ENCODE measurements at regions not wholly inside any gene's neighbourhood (a gene's known extent, or its start where the extent isn't known, plus 50 kb on each side); places are given as distances from the start of the nearest gene placed in this dataset.

GRCh38 chr12:114030451-114030850, 64.3 kb upstream of the RBM19 start:
- peaks cover 5% of the 10 kb centered on the region for H3K9me3 ChIP-seq (ENCODE audit: control insufficient read depth, low read depth, low read length)
- no peak overlapping the region for H3T11ph ChIP-seq (ENCODE audit: low read length)
- no peak overlapping the region for H2AK5ac ChIP-seq (ENCODE audit: insufficient read length, low read length)
- H3K79me1 ChIP-seq (ENCODE audit: insufficient read depth, low read depth, low read length, poor library complexity, severe bottlenecking), result no peaks in the 10 kb centered on the region
- H3K9me3 Mint-ChIP-seq, result peaks cover 4 to 9% of the 10 kb centered on the region in 2 experiments; a peak in 4 of 5 replicates
- no peak overlapping the region for H3K4me3 Mint-ChIP-seq
- no peaks in the 10 kb centered on the region for H3K27me3 ChIP-seq (ENCODE audit: insufficient read depth, low read length)
- no CpG with 5 or more reads among the region's 4 CpGs for WGBS (ENCODE audit: extremely low coverage, insufficient read length, low lambda C conversion rate)
- H4K91ac ChIP-seq (ENCODE audit: insufficient read length, low read depth, low read length), result no peak overlapping the region
- 0 out of 7 replicates have a peak, but pooled peaks cover 0 to 4% (median 0%) of the 10 kb centered on the region in 3 experiments for H3K36me3 Mint-ChIP-seq (ENCODE audit: insufficient read depth in 1 of 3, low read depth in 3 of 3)
- no peak overlapping the region for H3K9ac ChIP-seq (ENCODE audit: extremely low read depth, insufficient read length, low read length)
- no peak overlapping the region for H2BK15ac ChIP-seq (ENCODE audit: low read depth, low read length)
- no peaks in the 10 kb centered on the region for H3K79me2 ChIP-seq (ENCODE audit: insufficient read depth, low read length)
- no peak overlapping the region for H2BK120ac ChIP-seq (ENCODE audit: low read depth, low read length, poor library complexity, severe bottlenecking)
- no peak overlapping the region for H4K5ac ChIP-seq (ENCODE audit: insufficient read length, low read depth, low read length)
- no peaks in the 10 kb centered on the region for H3K4me1 Mint-ChIP-seq
- no peak overlapping the region for H3K23ac ChIP-seq (ENCODE audit: insufficient read length, low read depth, low read length)
- no peak overlapping the region for H4K8ac ChIP-seq (replicated peaks; ENCODE audit: insufficient read length, low read depth, low read length)
- no peaks in the 10 kb centered on the region for H4K20me1 ChIP-seq (ENCODE audit: control insufficient read depth, insufficient read depth, insufficient read length)
- H3K27ac ChIP-seq (ENCODE audit: insufficient read length, low read depth, low read length), result no peak overlapping the region
- no peak overlapping the region for H3K4me2 ChIP-seq (ENCODE audit: insufficient read depth, insufficient read length, low read length)
- no peaks in the 10 kb centered on the region for H3K4me1 ChIP-seq (ENCODE audit: insufficient read depth, low read length)
- DNase-seq, result no peak
- no peak overlapping the region for H3K27ac Mint-ChIP-seq
- peaks cover 42% of the 10 kb centered on the region for H3K27me3 Mint-ChIP-seq (ENCODE audit: low read depth)
- no peak overlapping the region for H3K14ac ChIP-seq (ENCODE audit: insufficient read depth, low read length)
- no peak overlapping the region for H2BK20ac ChIP-seq (ENCODE audit: low read depth, low read length, poor library complexity, severe bottlenecking)
- H3K56ac ChIP-seq (ENCODE audit: insufficient read length, low read depth, low read length), result no peak overlapping the region
- no peak overlapping the region for H2AFZ ChIP-seq (ENCODE audit: low read length)
- no peak for TF ChIP-seq CTCF (conservative IDR thresholded peaks at IDR 0.05)
- no peaks in the 10 kb centered on the region for H3K23me2 ChIP-seq (ENCODE audit: insufficient read length, low read depth, low read length, poor library complexity, severe bottlenecking)
- no peak overlapping the region for H3K18ac ChIP-seq (ENCODE audit: insufficient read length, low read depth, low read length)
- no peak overlapping the region for H2BK12ac ChIP-seq (ENCODE audit: insufficient read length, low read depth, low read length)
- H3K4ac ChIP-seq (ENCODE audit: low read depth, low read length), result no peak overlapping the region
- no peak overlapping the region for H2BK5ac ChIP-seq (ENCODE audit: insufficient read length, low read length)
